H1 (cell line): ENCODE measurements at regions not wholly inside any gene's neighbourhood (a gene's known extent, or its start where the extent isn't known, plus 50 kb on each side); places are given as distances from the start of the nearest gene placed in this dataset.

Experiments used
- CTCF ChIA-PET: fragments of 300-600 bp; sonication (Branson Sonifier 250); formaldehyde crosslinking; loops from one replicate; lab custom pipeline; 2021; ENCODE audit not compliant: partially characterized antibody; lab: Charles Lee
- POLR2A ChIA-PET: fragments of 300-600 bp; sonication (Branson Sonifier 250); formaldehyde crosslinking; loops from one replicate; lab custom pipeline; 2021; ENCODE audit warnings: inconsistent platforms; ENCODE audit not compliant: partially characterized antibody; lab: Charles Lee
- DNase-seq, 2 experiments: peaks; one replicate each; pipeline versions ENCODE4 v3.0.0 to v3.0.0-alpha.2; 2010 to 2022; ENCODE audit warnings: low spot score in 2 of 2, low read depth in 1 of 2, mixed read lengths in 1 of 2
- FAIRE-seq: peaks from 2 replicates; lab custom pipeline; 2011; peaks lifted over from hg19 to GRCh38; lab: Jason Lieb, UNC
- H2AFZ ChIP-seq: 2 replicates; pipeline ENCODE4 v1.8.1; 2012; ENCODE audit warnings: low read length, inconsistent platforms
- H2AK5ac ChIP-seq: 2 replicates; pipeline ENCODE4 v1.6.1; 2013; ENCODE audit warnings: low read depth, low read length
- H2BK120ac ChIP-seq: replicated peaks from 2 replicates; pipeline ENCODE3; 2013; ENCODE audit warnings: low read depth, low read length, inconsistent platforms
- H2BK12ac ChIP-seq: 2 replicates; pipeline ENCODE4 v1.6.1; 2013; ENCODE audit warnings: low read depth, low read length
- H2BK15ac ChIP-seq: 2 replicates; pipeline ENCODE4 v1.6.1; 2013; ENCODE audit warnings: low read length
- H2BK20ac ChIP-seq: 2 replicates; pipeline ENCODE4 v1.6.1; 2013; ENCODE audit warnings: low read length
- H2BK5ac ChIP-seq: 2 replicates; pipeline ENCODE4 v1.6.1; 2013; ENCODE audit warnings: low read depth, low read length
- H3K14ac ChIP-seq: 2 replicates; pipeline ENCODE4 v1.6.1; 2013; ENCODE audit warnings: inconsistent platforms; ENCODE audit not compliant: insufficient read length
- H3K18ac ChIP-seq: 2 replicates; pipeline ENCODE4 v1.6.1; 2013; ENCODE audit warnings: low read length; ENCODE audit errors: extremely low read depth
- H3K23ac ChIP-seq: 2 replicates; pipeline ENCODE4 v1.6.1; 2013; ENCODE audit warnings: inconsistent platforms; ENCODE audit not compliant: insufficient read length
- H3K23me2 ChIP-seq: 2 replicates; pipeline ENCODE4 v1.6.1; 2013; ENCODE audit warnings: low read depth, low read length
- H3K27ac ChIP-seq: 2 replicates; pipeline ENCODE4 v1.6.1; 2011; ENCODE audit warnings: low read depth, low read length, inconsistent platforms
- H3K27me3 ChIP-seq, 4 experiments: replicated peaks in 1 of 4; 1 replicate in 1 of 4; 2 replicates in 3 of 4; pipeline versions ENCODE4 v1.6.1 to v1.8.1; 2011 to 2013; ENCODE audit warnings: low read length in 3 of 4, mild to moderate bottlenecking in 3 of 4, inconsistent platforms in 2 of 4, mixed read lengths in 2 of 4, moderate library complexity in 1 of 4; ENCODE audit not compliant: control insufficient read depth in 3 of 4, insufficient read depth in 3 of 4; ENCODE audit errors: extremely low read depth in 1 of 4
- H3K36me3 ChIP-seq, 4 experiments: 2 replicates each; pipeline versions ENCODE4 v1.6.1 to v1.8.1; 2011 to 2013; ENCODE audit warnings: mild to moderate bottlenecking in 4 of 4, low read length in 3 of 4, moderate library complexity in 2 of 4, control low read depth in 1 of 4, inconsistent platforms in 1 of 4; ENCODE audit not compliant: insufficient read depth in 4 of 4, control insufficient read depth in 2 of 4
- H3K4ac ChIP-seq: replicated peaks from 2 replicates; pipeline ENCODE3; 2013; ENCODE audit warnings: low read length, low read depth, mixed read lengths, inconsistent platforms; ENCODE audit not compliant: insufficient read length
- H3K4me1 ChIP-seq, 4 experiments: replicated peaks in 1 of 4; 1 replicate in 1 of 4; 2 replicates in 3 of 4; pipeline versions ENCODE4 v1.6.1 to v1.8.1; 2011 to 2013; ENCODE audit warnings: low read length in 3 of 4, inconsistent platforms in 2 of 4, mixed read lengths in 1 of 4; ENCODE audit not compliant: insufficient read depth in 4 of 4, control insufficient read depth in 3 of 4
- H3K4me2 ChIP-seq, 2 experiments: 2 replicates each; pipeline versions ENCODE4 v1.6.1 to v1.8.1; 2011 to 2013; ENCODE audit warnings: low read depth in 2 of 2, low read length in 2 of 2, control low read depth in 1 of 2, inconsistent platforms in 1 of 2, mild to moderate bottlenecking in 1 of 2; ENCODE audit not compliant: insufficient read depth in 1 of 2
- H3K4me3 ChIP-seq, 4 experiments: fragments of 200-600, 300-600 bp in 1 of 4; sonication (generic), shearing (Covaris generic), sonication (Bioruptor Twin) in 1 of 4; 2 replicates each; pipeline versions ENCODE4 v1.5.1 to v1.8.1; 2011 to 2016; ENCODE audit warnings: low read length in 4 of 4, low read depth in 3 of 4, control low read depth in 2 of 4, inconsistent platforms in 2 of 4, mild to moderate bottlenecking in 2 of 4, mixed read lengths in 1 of 4, moderate library complexity in 1 of 4; ENCODE audit not compliant: insufficient read depth in 2 of 4; ENCODE audit errors: extremely low read depth in 1 of 4
- H3K56ac ChIP-seq: replicated peaks from 2 replicates; pipeline ENCODE3; 2013; ENCODE audit warnings: low read depth, mild to moderate bottlenecking, mixed read lengths, low read length, inconsistent platforms; ENCODE audit not compliant: insufficient read length
- H3K79me1 ChIP-seq: 2 replicates; pipeline ENCODE4 v1.6.1; 2013; ENCODE audit warnings: low read depth, low read length, control low read depth
- H3K79me2 ChIP-seq, 2 experiments: 2 replicates each; pipeline versions ENCODE4 v1.6.1 to v1.8.1; 2012 to 2013; ENCODE audit warnings: low read length in 2 of 2, mild to moderate bottlenecking in 2 of 2, inconsistent platforms in 1 of 2; ENCODE audit not compliant: insufficient read depth in 2 of 2, control insufficient read depth in 1 of 2
- H3K9ac ChIP-seq, 4 experiments: replicated peaks in 1 of 4; 1 replicate in 1 of 4; 2 replicates in 3 of 4; pipeline versions ENCODE4 v1.6.1 to v1.8.1; 2011 to 2013; ENCODE audit warnings: low read depth in 3 of 4, low read length in 3 of 4, control low read depth in 2 of 4, mild to moderate bottlenecking in 2 of 4, moderate library complexity in 2 of 4, inconsistent platforms in 1 of 4; ENCODE audit errors: extremely low read depth in 1 of 4
- H3K9me3 ChIP-seq, 2 experiments: 2 replicates each; pipeline versions ENCODE4 v1.6.1 to v1.8.1; 2012 to 2013; ENCODE audit warnings: mild to moderate bottlenecking in 2 of 2, moderate library complexity in 2 of 2, control low read depth in 1 of 2, inconsistent platforms in 1 of 2, low read depth in 1 of 2, low read length in 1 of 2, mixed read lengths in 1 of 2; ENCODE audit not compliant: insufficient read depth in 2 of 2
- H4K20me1 ChIP-seq, 2 experiments: replicated peaks in 1 of 2; 2 replicates each; pipeline versions ENCODE3 to v1.8.1; 2011 to 2013; ENCODE audit warnings: inconsistent platforms in 2 of 2, low read length in 2 of 2, mild to moderate bottlenecking in 1 of 2; ENCODE audit not compliant: insufficient read depth in 2 of 2, control insufficient read depth in 1 of 2
- H4K5ac ChIP-seq: 2 replicates; pipeline ENCODE4 v1.6.1; 2013; ENCODE audit warnings: low read length, low read depth, mixed read lengths, inconsistent platforms; ENCODE audit not compliant: insufficient read length
- H4K8ac ChIP-seq: 2 replicates; pipeline ENCODE4 v1.8.0; 2013; ENCODE audit warnings: mild to moderate bottlenecking, moderate library complexity, low read length, inconsistent platforms; ENCODE audit not compliant: insufficient read depth; ENCODE audit errors: extremely low read depth
- H4K91ac ChIP-seq: replicated peaks from 2 replicates; pipeline ENCODE3; 2013; ENCODE audit warnings: low read length, mixed read lengths, inconsistent platforms; ENCODE audit not compliant: insufficient read length
- CHD2 ChIP-seq: IDR thresholded peaks from 2 replicates; pipeline ENCODE4 v1.6.1; 2012; ENCODE audit warnings: low read length, improper control_type of control experiment
- HDAC2 ChIP-seq, 2 experiments: fragments of 300-600 bp in 1 of 2; sonication (generic) in 1 of 2; IDR thresholded peaks; 2 replicates each; pipeline ENCODE4 v1.6.1; 2011 to 2012; ENCODE audit warnings: low read depth in 2 of 2, low read length in 2 of 2, mild to moderate bottlenecking in 2 of 2, moderate library complexity in 2 of 2, borderline replicate concordance in 1 of 2, inconsistent platforms in 1 of 2
- TAF7 ChIP-seq: optimal IDR thresholded peaks from 2 replicates; pipeline ENCODE3; 2011; ENCODE audit warnings: low read depth, mild to moderate bottlenecking, inconsistent platforms, low read length, moderate library complexity, borderline replicate concordance
- ZNF274 ChIP-seq: IDR thresholded peaks from 2 replicates; pipeline ENCODE4 v1.7.0; 2012; ENCODE audit warnings: low read length, borderline replicate concordance; ENCODE audit errors: extremely low read depth

- Histone ChIP-seq H2BK12ac (no peak overlapping the region), H3K79me2 (no peaks in the 10 kb centered on the region), H3K9ac (no peak overlapping the region), H4K8ac (no peak overlapping the region), H3K18ac (no peak overlapping the region), H4K5ac (no peak overlapping the region), H2AK5ac (no peak overlapping the region), H2BK20ac (no peak overlapping the region), H3K4ac (no peak overlapping the region), H3K27me3 (no peaks in the 10 kb centered on the region), H3K4me1 (no peaks in the 10 kb centered on the region), H3K4me3 (no peak overlapping the region), H3K23ac (no peak overlapping the region), H3K56ac (no peak overlapping the region), H2AFZ (peak overlapping the region; percentile 77; the same call in 1 of the 2 replicates), H4K20me1 (no peaks in the 10 kb centered on the region), H3K23me2 (no peaks in the 10 kb centered on the region; the same call in 1 of the 2 replicates), H2BK15ac (no peak overlapping the region), H3K27ac (no peak overlapping the region), H3K79me1 (no peaks in the 10 kb centered on the region), H2BK120ac (no peak overlapping the region), H3K14ac (no peak overlapping the region), H3K4me2 (no peak overlapping the region), H2BK5ac (no peak overlapping the region), H3K36me3 (no peaks in the 10 kb centered on the region), H3K9me3 (no peaks in the 10 kb centered on the region), H4K91ac (no peak overlapping the region)
- DNase-seq, result no peak
- no peak for TF ChIP-seq ZNF274
- TF ChIP-seq TAF7, result no peak
- no peak for TF ChIP-seq HDAC2 (IDR thresholded peaks at IDR 0.05; ENCODE audit: borderline replicate concordance in 1 of 2, low read depth in 2 of 2, low read length in 2 of 2)
- no peak for TF ChIP-seq CHD2
- POLR2A ChIA-PET, result no interaction called here
- no peak for FAIRE-seq
- CTCF ChIA-PET, result no interaction called here
These were observed 105.4 kb upstream of the SLC7A11 start for GRCh38 chr4:138347561-138347960.
